ENCODE measurements at regions not wholly inside any gene's neighbourhood (a gene's known extent, or its start where the extent isn't known, plus 50 kb on each side); places are given as distances from the start of the nearest gene placed in this dataset.

DNA sequence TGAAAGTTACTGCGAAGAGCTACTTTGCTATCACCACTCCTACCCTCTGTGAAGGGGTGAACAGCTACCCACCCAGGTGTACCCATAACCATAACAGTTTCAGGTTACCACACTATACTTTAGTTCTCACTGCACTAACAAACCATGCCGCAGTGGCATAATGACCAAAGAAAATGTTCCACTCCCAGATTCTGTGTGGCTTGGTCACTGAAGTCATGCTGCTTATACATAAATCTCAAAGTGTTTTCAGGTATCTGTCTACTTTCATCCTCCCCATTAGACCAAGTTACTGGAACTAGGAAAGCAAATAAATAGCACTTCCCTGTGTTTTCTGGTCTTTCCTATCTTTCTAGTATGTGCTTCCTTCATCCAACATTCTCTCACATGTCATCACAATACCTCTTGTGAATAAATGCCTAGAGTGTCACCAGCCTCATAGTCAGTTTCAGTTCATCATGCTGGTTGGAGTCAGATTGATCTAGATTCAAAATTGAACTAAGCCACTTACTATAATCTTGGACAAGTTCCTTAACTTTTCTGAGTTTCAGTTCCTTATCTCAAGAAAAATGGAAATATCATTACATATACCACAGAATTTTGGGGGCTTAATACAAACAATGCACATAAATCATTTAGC lies 293.6 kb downstream of the FSIP2 start:
- DNase-seq (no peak), ATAC-seq (no peak)
- H3K27me3 ChIP-seq: no peaks in the 10 kb centered on the region
- TF ChIP-seq, protein P1, sequence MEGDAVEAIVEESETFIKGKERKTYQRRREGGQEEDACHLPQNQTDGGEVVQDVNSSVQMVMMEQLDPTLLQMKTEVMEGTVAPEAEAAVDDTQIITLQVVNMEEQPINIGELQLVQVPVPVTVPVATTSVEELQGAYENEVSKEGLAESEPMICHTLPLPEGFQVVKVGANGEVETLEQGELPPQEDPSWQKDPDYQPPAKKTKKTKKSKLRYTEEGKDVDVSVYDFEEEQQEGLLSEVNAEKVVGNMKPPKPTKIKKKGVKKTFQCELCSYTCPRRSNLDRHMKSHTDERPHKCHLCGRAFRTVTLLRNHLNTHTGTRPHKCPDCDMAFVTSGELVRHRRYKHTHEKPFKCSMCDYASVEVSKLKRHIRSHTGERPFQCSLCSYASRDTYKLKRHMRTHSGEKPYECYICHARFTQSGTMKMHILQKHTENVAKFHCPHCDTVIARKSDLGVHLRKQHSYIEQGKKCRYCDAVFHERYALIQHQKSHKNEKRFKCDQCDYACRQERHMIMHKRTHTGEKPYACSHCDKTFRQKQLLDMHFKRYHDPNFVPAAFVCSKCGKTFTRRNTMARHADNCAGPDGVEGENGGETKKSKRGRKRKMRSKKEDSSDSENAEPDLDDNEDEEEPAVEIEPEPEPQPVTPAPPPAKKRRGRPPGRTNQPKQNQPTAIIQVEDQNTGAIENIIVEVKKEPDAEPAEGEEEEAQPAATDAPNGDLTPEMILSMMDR (IDR thresholded peaks at IDR 0.05): no peak
- TF ChIP-seq POLR2A (IDR thresholded peaks at IDR 0.05): no peak
- intact Hi-C loops (cut with DNase I): no loop called here
- no peak overlapping the region for H3K27ac ChIP-seq
- WGBS, 4 donors: 89 to 98% (median 96%) methylated on average over 2 of the region's 2 CpGs
- H3K36me3 ChIP-seq: no peaks in the 10 kb centered on the region
- no peaks in the 10 kb centered on the region for H3K4me1 ChIP-seq
- no peak overlapping the region for H3K4me3 ChIP-seq
- H3K9me3 ChIP-seq: no peaks in the 10 kb centered on the region

DNA sequence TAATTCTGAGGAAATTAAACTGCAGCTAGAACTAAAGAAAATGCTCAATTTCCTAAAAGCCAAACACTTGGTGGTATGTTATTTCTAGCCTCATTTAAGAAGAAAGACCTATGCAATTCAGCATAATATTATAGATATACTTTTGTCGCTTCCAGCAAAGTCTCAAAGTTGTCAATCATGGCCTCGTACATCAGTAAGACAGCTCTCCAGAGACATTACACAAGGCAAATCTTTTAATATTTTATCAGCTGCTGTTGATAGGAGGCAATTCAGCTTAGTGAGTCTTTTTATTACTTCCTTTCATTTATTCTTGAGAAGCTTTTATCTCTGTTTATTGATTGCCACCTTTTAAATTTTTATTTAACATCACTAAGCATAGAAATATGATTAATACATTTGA lies 294.3 kb downstream of the FSIP2 start:
- H3K4me3 ChIP-seq: no peak overlapping the region
- H3K36me3 ChIP-seq: no peaks in the 10 kb centered on the region
- DNase-seq (no peak), ATAC-seq (no peak)
- H3K27ac ChIP-seq: no peak overlapping the region
- TF ChIP-seq POLR2A (IDR thresholded peaks at IDR 0.05): no peak
- TF ChIP-seq, protein P1 (IDR thresholded peaks at IDR 0.05): no peak
- H3K27me3 ChIP-seq: no peaks in the 10 kb centered on the region
- H3K4me1 ChIP-seq: no peaks in the 10 kb centered on the region
- WGBS, 4 donors: 78 to 85% (median 83%) methylated on average over 2 of the region's 2 CpGs
- no peaks in the 10 kb centered on the region for H3K9me3 ChIP-seq
- intact Hi-C loops (cut with DNase I): no loop called here

DNA sequence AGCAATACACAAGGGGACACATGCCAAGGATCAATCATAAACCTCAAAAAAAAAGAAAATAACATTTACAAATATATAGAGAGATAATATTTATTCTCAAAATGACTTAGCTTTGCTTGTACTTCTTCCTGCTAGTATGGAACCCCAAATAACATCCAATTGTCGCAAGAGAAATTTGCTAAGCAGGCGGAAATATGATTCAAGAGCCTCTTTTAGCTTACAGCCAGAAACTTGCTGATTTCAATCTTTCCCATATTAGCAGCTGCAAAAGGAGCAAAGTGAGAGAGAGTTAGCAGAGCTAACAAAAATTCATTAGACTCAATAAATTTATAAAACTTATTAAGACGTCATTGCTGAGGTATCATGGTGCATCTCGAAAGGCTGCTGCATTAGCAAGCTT lies 294.9 kb downstream of the FSIP2 start:
- Histone ChIP-seq H3K36me3 (no peaks in the 10 kb centered on the region), H3K4me1 (no peaks in the 10 kb centered on the region), H3K9me3 (no peaks in the 10 kb centered on the region), H3K27me3 (no peaks in the 10 kb centered on the region), H3K4me3 (no peak overlapping the region), H3K27ac (no peak overlapping the region)
- 92 to 95% (median 94%) methylated on average over 4 of the region's 4 CpGs for WGBS, 4 donors
- intact Hi-C loops (cut with DNase I): no loop called here
- ATAC-seq (no peak), DNase-seq (no peak)
- TF ChIP-seq POLR2A (IDR thresholded peaks at IDR 0.05): no peak
- TF ChIP-seq, protein P1 (IDR thresholded peaks at IDR 0.05): no peak

DNA sequence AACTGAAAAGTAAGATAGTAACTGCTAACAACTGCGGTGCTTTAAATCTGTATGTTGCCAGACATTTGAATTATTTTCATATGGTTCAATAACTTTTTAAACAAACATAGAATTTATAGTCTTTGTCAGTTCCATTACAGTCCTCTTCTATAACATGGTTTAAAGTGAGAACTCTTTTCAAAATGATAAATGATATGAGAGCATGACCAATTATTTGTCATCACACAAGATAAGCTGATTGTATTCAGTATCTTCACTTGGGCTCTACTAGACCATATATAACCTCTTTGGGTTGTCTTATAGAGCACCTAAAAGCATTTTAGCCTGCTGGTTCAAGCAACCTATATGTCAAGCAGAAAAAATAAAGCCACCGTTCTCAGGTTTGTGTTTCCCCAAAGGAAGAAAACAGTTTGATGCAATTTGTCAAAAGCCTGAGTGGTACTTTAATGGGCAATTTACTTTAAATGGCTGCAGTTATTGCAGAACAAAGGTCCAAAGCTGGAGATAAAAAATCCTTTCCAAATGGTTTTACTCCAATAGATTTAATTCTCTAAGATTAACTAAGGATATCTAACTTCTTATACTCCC lies 298.4 kb downstream of the FSIP2 start:
- ATAC-seq (no peak), DNase-seq (no peak)
- Histone ChIP-seq H3K9me3 (no peaks in the 10 kb centered on the region), H3K4me3 (no peak overlapping the region), H3K27ac (no peak overlapping the region), H3K27me3 (no peaks in the 10 kb centered on the region), H3K4me1 (no peaks in the 10 kb centered on the region), H3K36me3 (no peaks in the 10 kb centered on the region)
- TF ChIP-seq, protein P1 (IDR thresholded peaks at IDR 0.05): no peak
- no peak for TF ChIP-seq POLR2A (IDR thresholded peaks at IDR 0.05)
- WGBS, 4 donors: 90 to 93% (median 91%) methylated on average over 2 of the region's 2 CpGs
- intact Hi-C loops (cut with DNase I): no loop called here
